WTC11 (cell line): ENCODE measurements at regions not wholly inside any gene's neighbourhood (a gene's known extent, or its start where the extent isn't known, plus 50 kb on each side); places are given as distances from the start of the nearest gene placed in this dataset.

Source experiments
- ATAC-seq: fragments of 200-7000 bp; cut with Tn5 transposase; 2 replicates; pipeline ENCODE4 v1.10.0; 2021; ENCODE audit warnings: mild to moderate bottlenecking, moderate library complexity
- CTCF ChIA-PET: fragments of 300-600 bp; sonication (Branson Sonifier 250); formaldehyde crosslinking; loops from one replicate; lab custom pipeline; 2021; ENCODE audit warnings: antibody characterized with exemption; lab: Charles Lee
- POLR2A ChIA-PET: fragments of 350-600 bp; sonication (Branson Sonifier 250); formaldehyde crosslinking; loops from one replicate; lab custom pipeline; 2021; ENCODE audit warnings: antibody characterized with exemption; lab: Charles Lee
- DNase-seq: peaks from one replicate; pipeline ENCODE4 v3.0.0; 2021; ENCODE audit warnings: low spot score
- H3K27ac Mint-ChIP-seq: 2 replicates; pipeline ENCODE4 v1.8.0; 2021; ENCODE audit warnings: mixed read lengths
- H3K27me3 Mint-ChIP-seq: 2 replicates; pipeline ENCODE4 v1.8.0; 2021; ENCODE audit warnings: low read depth, mild to moderate bottlenecking, moderate library complexity, mixed read lengths
- H3K36me3 Mint-ChIP-seq: 2 replicates; pipeline ENCODE4 v1.8.0; 2021; ENCODE audit warnings: mixed read lengths
- H3K4me1 Mint-ChIP-seq: 2 replicates; pipeline ENCODE4 v1.8.0; 2022; ENCODE audit warnings: mixed read lengths
- H3K4me3 Mint-ChIP-seq: 2 replicates; pipeline ENCODE4 v1.8.0; 2021; ENCODE audit warnings: mild to moderate bottlenecking, moderate library complexity, mixed read lengths
- H3K9me3 Mint-ChIP-seq: 2 replicates; pipeline ENCODE4 v1.8.0; 2021; ENCODE audit warnings: mixed read lengths
- ATF6 ChIP-seq: sonication (generic); formaldehyde crosslinking; IDR thresholded peaks from 2 replicates; pipeline ENCODE4 v1.8.1; 2023; ENCODE audit warnings: mild to moderate bottlenecking, missing genetic modification reagents
- CDX4 ChIP-seq: fragments of 250-450 bp; sonication (Bioruptor Pico); IDR thresholded peaks from 2 replicates; pipeline ENCODE4 v1.9.0; 2021; ENCODE audit warnings: moderate library complexity, mild to moderate bottlenecking, inconsistent platforms, borderline replicate concordance
- ESRRA ChIP-seq: sonication (generic); formaldehyde crosslinking; IDR thresholded peaks from 2 replicates; pipeline ENCODE4 v1.8.1; 2022; ENCODE audit warnings: mild to moderate bottlenecking, missing genetic modification reagents, borderline replicate concordance
- ETV6 ChIP-seq: sonication (generic); formaldehyde crosslinking; IDR thresholded peaks from 2 replicates; pipeline ENCODE4 v1.8.1; 2022; ENCODE audit warnings: mild to moderate bottlenecking, missing genetic modification reagents
- FOXJ3 ChIP-seq: sonication (generic); formaldehyde crosslinking; IDR thresholded peaks from 2 replicates; pipeline ENCODE4 v1.9.0; 2021; ENCODE audit warnings: missing genetic modification reagents, mild to moderate bottlenecking, borderline replicate concordance
- IRF1 ChIP-seq: sonication (generic); formaldehyde crosslinking; IDR thresholded peaks from 2 replicates; pipeline ENCODE4 v1.8.0; 2023; ENCODE audit warnings: missing genetic modification reagents
- NR3C1 ChIP-seq: sonication (generic); formaldehyde crosslinking; conservative IDR thresholded peaks from 2 replicates; pipeline ENCODE4 v1.8.1; 2023; ENCODE audit warnings: low read depth, mild to moderate bottlenecking, missing genetic modification reagents
- STAT6 ChIP-seq: sonication (generic); formaldehyde crosslinking; conservative IDR thresholded peaks from 2 replicates; pipeline ENCODE4 v1.8.1; 2023; ENCODE audit warnings: mild to moderate bottlenecking, low read depth, missing genetic modification reagents, moderate library complexity
- TEAD4 ChIP-seq: sonication (generic); formaldehyde crosslinking; IDR thresholded peaks from 2 replicates; pipeline ENCODE4 v1.8.0; 2022; ENCODE audit warnings: mild to moderate bottlenecking, missing genetic modification reagents
- TP53 ChIP-seq: sonication (generic); formaldehyde crosslinking; IDR thresholded peaks from 2 replicates; pipeline ENCODE4 v1.8.1; 2023; ENCODE audit warnings: mild to moderate bottlenecking, missing genetic modification reagents
- USF1 ChIP-seq: sonication (generic); formaldehyde crosslinking; IDR thresholded peaks from 2 replicates; pipeline ENCODE4 v1.8.0; 2022; ENCODE audit warnings: mild to moderate bottlenecking, missing genetic modification reagents
- TF ChIP-seq, protein P1 (sequence below): fragments of 250-450 bp; sonication (Bioruptor Pico); IDR thresholded peaks from 2 replicates; pipeline ENCODE4 v2.1.2; 2022; ENCODE audit warnings: mild to moderate bottlenecking, moderate library complexity
- TF ChIP-seq, protein P2 (sequence below): sonication (generic); formaldehyde crosslinking; IDR thresholded peaks from 2 replicates; pipeline ENCODE4 v1.8.1; 2023; ENCODE audit warnings: mild to moderate bottlenecking, missing genetic modification reagents, moderate library complexity
- TF ChIP-seq, protein P3 (sequence below): fragments of 200-600 bp; IDR thresholded peaks from 2 replicates; pipeline ENCODE4 v1.8.0; 2022; ENCODE audit warnings: antibody characterized with exemption
- TF ChIP-seq, protein P4 (sequence below): sonication (generic); formaldehyde crosslinking; IDR thresholded peaks from 2 replicates; pipeline ENCODE4 v1.8.0; 2022; ENCODE audit warnings: mild to moderate bottlenecking, missing genetic modification reagents
- TF ChIP-seq, protein P5 (sequence below): sonication (generic); formaldehyde crosslinking; IDR thresholded peaks from 2 replicates; pipeline ENCODE4 v1.8.1; 2023; ENCODE audit warnings: mild to moderate bottlenecking, missing genetic modification reagents, borderline replicate concordance

DNA sequence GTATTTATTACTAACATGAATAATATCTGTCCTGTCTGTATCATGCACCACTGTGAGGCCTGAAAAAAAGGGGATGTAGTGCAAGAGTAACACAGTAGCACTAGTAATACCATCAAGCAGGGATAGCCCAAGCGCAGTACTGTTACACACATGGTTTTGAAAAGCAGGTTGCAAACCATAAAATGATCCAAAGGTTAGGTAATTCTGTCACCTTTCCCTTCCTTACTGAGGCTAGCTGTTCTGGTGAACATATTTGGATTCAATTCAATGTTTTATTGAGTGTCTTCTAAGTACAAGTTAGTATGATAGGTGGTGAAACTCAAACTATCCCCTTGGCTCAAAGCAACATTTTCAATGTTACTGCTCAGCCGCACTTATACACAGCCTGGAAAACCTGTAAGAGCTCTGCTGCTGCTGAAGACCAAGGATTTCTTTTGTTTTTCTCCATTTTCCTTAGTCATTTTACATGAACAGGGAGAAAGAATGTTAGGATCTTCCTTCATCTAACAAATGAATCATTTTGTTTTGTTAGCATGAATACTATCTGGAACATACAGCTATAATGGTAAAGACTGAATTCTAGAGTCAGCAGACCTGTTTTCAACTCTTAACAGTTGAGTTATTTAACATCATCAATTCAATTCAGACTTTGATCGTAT, 102.5 kb upstream of the ITPRID2 start (continued):
- TF ChIP-seq, protein P1, sequence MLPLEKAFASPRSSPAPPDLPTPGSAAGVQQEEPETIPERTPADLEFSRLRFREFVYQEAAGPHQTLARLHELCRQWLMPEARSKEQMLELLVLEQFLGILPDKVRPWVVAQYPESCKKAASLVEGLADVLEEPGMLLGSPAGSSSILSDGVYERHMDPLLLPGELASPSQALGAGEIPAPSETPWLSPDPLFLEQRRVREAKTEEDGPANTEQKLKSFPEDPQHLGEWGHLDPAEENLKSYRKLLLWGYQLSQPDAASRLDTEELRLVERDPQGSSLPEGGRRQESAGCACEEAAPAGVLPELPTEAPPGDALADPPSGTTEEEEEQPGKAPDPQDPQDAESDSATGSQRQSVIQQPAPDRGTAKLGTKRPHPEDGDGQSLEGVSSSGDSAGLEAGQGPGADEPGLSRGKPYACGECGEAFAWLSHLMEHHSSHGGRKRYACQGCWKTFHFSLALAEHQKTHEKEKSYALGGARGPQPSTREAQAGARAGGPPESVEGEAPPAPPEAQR (CRISPR knock-in tag) = no peak
- TF ChIP-seq FOXJ3 (CRISPR knock-in tag) = no peak
- TF ChIP-seq CDX4 (CRISPR knock-in tag) = no peak
- no peak for TF ChIP-seq ESRRA (CRISPR knock-in tag)
- TF ChIP-seq STAT6 (CRISPR knock-in tag) = no peak

GRCh38 chr2:181789827-181790448, 101.6 kb upstream of the ITPRID2 start:
- no peak for ATAC-seq
- peaks cover 6% of the 10 kb centered on the region for H3K36me3 Mint-ChIP-seq
- H3K4me1 Mint-ChIP-seq = 0 out of 2 replicates have a peak, but pooled peaks cover 3% of the 10 kb centered on the region
- TF ChIP-seq TEAD4 (CRISPR knock-in tag) (no peak), IRF1 (CRISPR knock-in tag) (no peak), USF1 (CRISPR knock-in tag) (no peak), ATF6 (CRISPR knock-in tag) (no peak), ETV6 (CRISPR knock-in tag) (no peak), NR3C1 (CRISPR knock-in tag) (no peak), FOXJ3 (CRISPR knock-in tag) (no peak), TP53 (CRISPR knock-in tag) (no peak)
- TF ChIP-seq, protein P2, sequence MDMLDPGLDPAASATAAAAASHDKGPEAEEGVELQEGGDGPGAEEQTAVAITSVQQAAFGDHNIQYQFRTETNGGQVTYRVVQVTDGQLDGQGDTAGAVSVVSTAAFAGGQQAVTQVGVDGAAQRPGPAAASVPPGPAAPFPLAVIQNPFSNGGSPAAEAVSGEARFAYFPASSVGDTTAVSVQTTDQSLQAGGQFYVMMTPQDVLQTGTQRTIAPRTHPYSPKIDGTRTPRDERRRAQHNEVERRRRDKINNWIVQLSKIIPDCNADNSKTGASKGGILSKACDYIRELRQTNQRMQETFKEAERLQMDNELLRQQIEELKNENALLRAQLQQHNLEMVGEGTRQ = no peak
- TF ChIP-seq, protein P3, sequence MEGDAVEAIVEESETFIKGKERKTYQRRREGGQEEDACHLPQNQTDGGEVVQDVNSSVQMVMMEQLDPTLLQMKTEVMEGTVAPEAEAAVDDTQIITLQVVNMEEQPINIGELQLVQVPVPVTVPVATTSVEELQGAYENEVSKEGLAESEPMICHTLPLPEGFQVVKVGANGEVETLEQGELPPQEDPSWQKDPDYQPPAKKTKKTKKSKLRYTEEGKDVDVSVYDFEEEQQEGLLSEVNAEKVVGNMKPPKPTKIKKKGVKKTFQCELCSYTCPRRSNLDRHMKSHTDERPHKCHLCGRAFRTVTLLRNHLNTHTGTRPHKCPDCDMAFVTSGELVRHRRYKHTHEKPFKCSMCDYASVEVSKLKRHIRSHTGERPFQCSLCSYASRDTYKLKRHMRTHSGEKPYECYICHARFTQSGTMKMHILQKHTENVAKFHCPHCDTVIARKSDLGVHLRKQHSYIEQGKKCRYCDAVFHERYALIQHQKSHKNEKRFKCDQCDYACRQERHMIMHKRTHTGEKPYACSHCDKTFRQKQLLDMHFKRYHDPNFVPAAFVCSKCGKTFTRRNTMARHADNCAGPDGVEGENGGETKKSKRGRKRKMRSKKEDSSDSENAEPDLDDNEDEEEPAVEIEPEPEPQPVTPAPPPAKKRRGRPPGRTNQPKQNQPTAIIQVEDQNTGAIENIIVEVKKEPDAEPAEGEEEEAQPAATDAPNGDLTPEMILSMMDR = no peak
- TF ChIP-seq, protein P4, sequence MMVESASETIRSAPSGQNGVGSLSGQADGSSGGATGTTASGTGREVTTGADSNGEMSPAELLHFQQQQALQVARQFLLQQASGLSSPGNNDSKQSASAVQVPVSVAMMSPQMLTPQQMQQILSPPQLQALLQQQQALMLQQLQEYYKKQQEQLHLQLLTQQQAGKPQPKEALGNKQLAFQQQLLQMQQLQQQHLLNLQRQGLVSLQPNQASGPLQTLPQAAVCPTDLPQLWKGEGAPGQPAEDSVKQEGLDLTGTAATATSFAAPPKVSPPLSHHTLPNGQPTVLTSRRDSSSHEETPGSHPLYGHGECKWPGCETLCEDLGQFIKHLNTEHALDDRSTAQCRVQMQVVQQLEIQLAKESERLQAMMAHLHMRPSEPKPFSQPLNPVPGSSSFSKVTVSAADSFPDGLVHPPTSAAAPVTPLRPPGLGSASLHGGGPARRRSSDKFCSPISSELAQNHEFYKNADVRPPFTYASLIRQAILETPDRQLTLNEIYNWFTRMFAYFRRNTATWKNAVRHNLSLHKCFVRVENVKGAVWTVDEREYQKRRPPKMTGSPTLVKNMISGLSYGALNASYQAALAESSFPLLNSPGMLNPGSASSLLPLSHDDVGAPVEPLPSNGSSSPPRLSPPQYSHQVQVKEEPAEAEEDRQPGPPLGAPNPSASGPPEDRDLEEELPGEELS (CRISPR knock-in tag) = no peak
- TF ChIP-seq, protein P5, sequence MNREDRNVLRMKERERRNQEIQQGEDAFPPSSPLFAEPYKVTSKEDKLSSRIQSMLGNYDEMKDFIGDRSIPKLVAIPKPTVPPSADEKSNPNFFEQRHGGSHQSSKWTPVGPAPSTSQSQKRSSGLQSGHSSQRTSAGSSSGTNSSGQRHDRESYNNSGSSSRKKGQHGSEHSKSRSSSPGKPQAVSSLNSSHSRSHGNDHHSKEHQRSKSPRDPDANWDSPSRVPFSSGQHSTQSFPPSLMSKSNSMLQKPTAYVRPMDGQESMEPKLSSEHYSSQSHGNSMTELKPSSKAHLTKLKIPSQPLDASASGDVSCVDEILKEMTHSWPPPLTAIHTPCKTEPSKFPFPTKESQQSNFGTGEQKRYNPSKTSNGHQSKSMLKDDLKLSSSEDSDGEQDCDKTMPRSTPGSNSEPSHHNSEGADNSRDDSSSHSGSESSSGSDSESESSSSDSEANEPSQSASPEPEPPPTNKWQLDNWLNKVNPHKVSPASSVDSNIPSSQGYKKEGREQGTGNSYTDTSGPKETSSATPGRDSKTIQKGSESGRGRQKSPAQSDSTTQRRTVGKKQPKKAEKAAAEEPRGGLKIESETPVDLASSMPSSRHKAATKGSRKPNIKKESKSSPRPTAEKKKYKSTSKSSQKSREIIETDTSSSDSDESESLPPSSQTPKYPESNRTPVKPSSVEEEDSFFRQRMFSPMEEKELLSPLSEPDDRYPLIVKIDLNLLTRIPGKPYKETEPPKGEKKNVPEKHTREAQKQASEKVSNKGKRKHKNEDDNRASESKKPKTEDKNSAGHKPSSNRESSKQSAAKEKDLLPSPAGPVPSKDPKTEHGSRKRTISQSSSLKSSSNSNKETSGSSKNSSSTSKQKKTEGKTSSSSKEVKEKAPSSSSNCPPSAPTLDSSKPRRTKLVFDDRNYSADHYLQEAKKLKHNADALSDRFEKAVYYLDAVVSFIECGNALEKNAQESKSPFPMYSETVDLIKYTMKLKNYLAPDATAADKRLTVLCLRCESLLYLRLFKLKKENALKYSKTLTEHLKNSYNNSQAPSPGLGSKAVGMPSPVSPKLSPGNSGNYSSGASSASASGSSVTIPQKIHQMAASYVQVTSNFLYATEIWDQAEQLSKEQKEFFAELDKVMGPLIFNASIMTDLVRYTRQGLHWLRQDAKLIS (CRISPR knock-in tag) = no peak

More at GRCh38 chr2:181789827-181790448, 101.6 kb upstream of the ITPRID2 start:
- Mint-ChIP-seq H3K27me3 (no peaks in the 10 kb centered on the region), H3K27ac (no peak overlapping the region; the same call in 1 of the 2 replicates), H3K4me3 (no peak overlapping the region), H3K9me3 (peaks cover 16% of the 10 kb centered on the region)
- no peak for DNase-seq
- ChIA-PET POLR2A (no interaction called here), CTCF (no interaction called here)
